ENCODE measurements at regions not wholly inside any gene's neighbourhood (a gene's known extent, or its start where the extent isn't known, plus 50 kb on each side); places are given as distances from the start of the nearest gene placed in this dataset.
"Not testable (repeated sequence)": the region's sequence is repeated elsewhere in the genome, so short reads cannot be mapped to it uniquely, and the experiment has no call there.

GRCh38 chr5:74405593-74405992, 234.9 kb downstream of the ENC1 start:
- intact Hi-C loops (cut with micrococcal nuclease) = no loop called here

GRCh38 chr5:74404574-74405508, 235.7 kb downstream of the ENC1 start:
- intact Hi-C loops (cut with micrococcal nuclease) = no loop called here

GRCh38 chr5:74403771-74404170, 236.8 kb downstream of the ENC1 start:
- intact Hi-C loops (cut with micrococcal nuclease) = no loop called here

DNA sequence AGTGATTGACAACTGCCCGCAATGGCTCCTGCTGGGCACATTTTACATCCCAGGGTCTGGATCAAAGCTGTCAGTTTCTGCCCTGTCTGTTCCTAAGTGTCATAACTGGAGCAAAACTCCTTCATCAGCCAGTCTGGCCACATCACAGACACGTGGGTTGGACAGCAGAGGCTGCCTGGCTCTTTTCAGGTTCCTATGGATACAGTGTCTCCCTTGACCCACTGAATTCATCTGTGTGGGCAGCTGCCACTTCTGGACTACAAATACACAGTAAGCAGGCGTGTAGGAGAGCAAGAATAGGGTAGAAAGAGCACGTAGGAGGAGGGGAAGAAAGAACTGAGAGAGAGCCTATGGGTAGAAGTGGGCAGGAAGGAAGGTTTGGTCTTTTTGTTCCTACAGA, 238.0 kb downstream of the ENC1 start:
- intact Hi-C loops (cut with micrococcal nuclease) = no loop called here

DNA sequence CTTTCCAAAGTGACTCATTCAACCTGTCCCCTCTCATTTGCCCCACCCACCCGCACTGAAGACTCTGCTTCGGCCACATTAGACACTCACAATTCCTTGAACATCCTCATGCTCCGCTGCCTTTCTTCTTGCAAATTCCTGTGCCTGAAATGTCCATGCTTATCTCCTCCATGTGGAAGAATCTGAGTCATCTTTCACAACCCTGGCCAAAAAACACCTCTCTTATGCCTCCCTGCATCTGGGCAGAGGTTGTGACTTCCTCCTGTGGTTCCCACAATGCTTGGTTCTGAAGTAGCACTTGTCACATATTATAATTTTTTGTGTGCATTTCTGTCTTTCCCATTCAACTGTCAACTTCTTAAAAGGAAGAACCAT, 238.6 kb downstream of the ENC1 start:
- intact Hi-C loops (cut with micrococcal nuclease) = no loop called here

DNA sequence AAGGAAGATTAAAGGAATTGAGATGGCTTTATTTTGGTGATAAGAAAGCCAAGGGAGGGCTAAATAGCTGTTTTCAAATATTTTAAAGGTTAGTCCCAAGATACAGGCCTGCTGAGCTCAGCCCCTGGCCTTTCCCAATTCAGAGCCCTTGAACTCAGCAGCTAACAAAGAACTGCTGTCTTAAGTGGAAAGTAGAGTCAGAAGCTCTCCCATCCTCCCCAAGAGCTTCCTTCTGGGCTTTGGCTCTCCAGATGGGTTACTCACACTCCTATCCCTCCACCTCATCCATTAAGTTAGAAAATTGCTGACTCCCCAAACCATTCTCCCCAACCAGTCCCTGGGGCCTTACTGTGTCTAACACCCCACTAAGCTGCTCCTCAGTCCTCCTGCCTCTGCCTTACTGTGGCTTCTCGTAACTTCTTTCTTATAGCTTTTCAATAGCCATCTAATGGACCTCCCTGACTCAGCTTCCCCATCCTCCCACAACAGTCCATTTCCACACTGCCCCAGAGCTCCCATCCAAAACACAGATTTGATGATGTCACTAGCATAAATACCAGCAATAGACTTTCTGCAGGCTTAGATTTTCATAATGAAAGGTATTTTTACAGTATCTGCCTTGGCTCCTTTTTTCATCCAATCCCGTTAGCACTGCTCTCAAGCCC, 239.1 kb downstream of the ENC1 start:
- intact Hi-C loops (cut with micrococcal nuclease) = no loop called here

GRCh38 chr5:74400067-74400466, 240.5 kb downstream of the ENC1 start:
- intact Hi-C loops (cut with micrococcal nuclease) = no loop called here

- intact Hi-C loops (cut with micrococcal nuclease) = no loop called here
These were observed 243.5 kb downstream of the ENC1 start for GRCh38 chr5:74396913-74397622.

- intact Hi-C loops (cut with micrococcal nuclease) = loop anchor here (2.0 kb wide), 1 partner anchor 254 kb away; no protein-coding TSS in a partner anchor
These were observed 245.3 kb downstream of the ENC1 start for GRCh38 chr5:74394916-74395880.

GRCh38 chr5:74394528-74394915, 246.0 kb downstream of the ENC1 start:
- intact Hi-C loops (cut with micrococcal nuclease) = loop anchor here (2.0 kb wide), 1 partner anchor 254 kb away; no protein-coding TSS in a partner anchor

DNA sequence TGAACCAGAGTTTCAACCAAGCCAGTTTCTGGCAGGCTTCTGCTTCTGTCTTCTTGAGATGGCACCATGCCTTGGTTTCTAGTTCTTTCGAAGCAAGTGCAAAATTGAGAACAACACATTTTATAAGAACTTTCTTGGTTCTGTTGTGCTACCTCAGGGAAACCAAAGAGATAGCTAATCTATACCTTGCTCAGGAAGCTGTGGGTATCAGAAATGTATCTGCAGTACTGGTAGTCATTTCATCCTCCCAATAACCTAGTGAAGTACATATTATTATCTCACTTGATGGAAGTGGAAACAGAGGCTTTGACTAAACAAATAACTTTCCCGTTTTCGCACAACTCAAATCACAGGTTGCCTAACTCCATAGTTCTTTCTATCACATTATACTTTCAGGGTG, 246.6 kb downstream of the ENC1 start:
- intact Hi-C loops (cut with micrococcal nuclease) = loop anchor here (2.0 kb wide), 1 partner anchor 255 kb away; no protein-coding TSS in a partner anchor

- intact Hi-C loops (cut with micrococcal nuclease) = no loop called here
These were observed 247.7 kb downstream of the ENC1 start for GRCh38 chr5:74392711-74393351.

- intact Hi-C loops (cut with micrococcal nuclease) = no loop called here
These were observed 249.1 kb downstream of the ENC1 start for GRCh38 chr5:74391410-74391809.

DNA sequence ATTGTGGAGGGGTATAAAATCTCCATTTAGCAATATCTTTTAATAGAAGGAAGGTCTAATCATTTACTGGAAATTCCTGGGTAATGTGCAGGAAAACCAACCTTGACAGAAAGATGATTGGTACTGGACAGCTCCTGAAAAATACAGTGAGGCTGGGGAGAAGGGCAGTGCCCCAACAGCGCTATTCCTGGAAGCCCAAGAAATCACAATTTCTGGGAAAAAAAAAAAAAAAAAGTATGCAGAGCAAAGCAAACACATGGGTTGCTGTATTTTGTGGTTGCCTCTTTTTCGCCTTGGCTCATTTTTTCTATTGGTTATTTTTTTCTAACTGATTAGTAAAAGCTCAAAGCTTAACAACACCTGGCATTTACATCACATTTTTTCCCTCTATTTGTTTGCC, 249.7 kb downstream of the ENC1 start:
- intact Hi-C loops (cut with micrococcal nuclease) = no loop called here

DNA sequence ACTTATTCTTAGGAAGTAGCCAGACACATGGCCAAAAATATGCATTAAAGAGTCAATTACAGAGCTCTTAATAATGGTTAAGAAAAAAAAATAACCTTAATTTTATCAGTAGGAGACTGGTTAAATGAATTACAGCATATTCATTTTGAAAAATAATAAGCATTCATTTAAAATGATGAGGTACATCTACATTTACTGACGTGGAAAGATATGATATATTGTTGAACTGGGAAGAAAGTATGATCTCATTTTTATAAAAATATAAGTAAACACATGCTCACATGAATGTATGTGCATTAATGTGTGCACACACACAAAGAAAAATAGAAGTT, 250.3 kb downstream of the ENC1 start:
- intact Hi-C loops (cut with micrococcal nuclease) = no loop called here

DNA sequence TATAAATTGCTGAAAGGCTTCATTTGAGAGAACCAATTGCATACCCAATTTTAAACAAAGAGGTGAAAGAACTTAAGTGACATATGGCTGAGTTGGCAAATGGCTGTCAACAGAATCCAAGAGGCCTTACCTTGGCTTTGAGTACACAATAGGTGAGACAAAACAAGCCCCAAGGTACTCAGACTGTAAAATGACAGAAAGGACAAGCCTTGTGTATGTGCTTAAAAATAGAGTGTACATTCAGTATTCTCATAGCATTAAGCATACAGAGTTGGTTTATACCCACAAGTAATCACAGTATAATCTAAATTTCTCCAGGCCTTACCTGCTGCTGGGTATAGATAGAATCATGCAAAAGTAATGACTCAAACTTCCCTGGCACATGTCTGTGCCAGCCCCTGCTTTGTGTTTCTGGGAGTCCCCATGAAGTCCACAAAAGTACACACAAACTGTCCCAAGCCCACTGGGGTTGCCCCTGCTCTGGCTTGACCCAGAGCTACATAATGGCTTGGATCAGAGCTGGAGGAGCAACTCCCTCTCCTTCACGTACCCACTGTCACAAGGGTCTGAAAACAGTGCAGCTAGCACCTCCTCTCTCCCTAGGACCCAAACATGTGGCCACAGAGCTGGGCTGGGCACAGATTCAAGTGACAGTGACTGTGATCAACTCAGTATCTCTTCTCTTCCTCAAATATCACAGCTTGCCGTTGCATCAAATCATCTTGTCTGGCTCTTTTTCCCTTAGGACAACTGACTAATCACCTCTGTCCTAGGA, 250.8 kb downstream of the ENC1 start:
- intact Hi-C loops (cut with micrococcal nuclease) = no loop called here

DNA sequence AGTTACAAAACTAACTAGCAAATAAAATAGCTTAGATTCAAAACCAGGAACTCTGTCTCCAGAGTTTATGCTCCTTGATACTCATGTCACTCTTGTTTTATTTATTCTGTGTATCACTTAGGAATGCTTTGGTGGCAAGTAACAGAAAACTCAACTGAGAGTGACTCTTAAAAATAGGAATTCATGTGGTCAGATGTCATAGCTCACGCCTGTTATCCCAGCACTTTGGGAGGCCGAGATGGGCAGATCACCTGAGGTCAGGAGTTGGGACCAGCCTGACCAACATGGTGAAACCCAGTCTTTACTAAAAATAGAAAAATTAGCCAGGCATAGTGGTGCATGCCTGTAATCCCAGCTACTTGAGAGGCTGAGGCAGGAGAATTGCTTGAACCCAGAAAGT, 252.1 kb downstream of the ENC1 start:
- intact Hi-C loops (cut with micrococcal nuclease) = not testable (repeated sequence)

- intact Hi-C loops (cut with micrococcal nuclease) = no loop called here
These were observed 253.8 kb downstream of the ENC1 start for GRCh38 chr5:74386571-74387334.

DNA sequence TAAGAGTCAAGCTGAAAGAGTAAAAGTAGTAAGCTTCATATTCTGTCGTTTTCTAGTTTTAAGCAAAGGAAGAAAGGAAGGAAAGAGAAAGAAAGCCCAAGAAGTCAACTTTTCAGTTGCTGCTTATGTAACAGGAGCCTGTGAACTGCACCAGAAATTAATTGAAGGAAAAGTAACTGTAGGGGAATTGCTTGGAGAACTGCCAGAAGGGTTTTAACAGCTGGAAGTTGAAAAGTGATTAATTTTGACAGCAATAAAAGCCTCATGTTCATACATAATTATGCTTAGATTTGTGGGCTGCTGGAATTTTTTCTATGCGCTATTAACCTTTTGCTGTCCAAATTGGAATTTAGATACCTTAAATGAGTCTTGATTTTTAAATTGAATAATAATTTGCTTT, 255.7 kb downstream of the ENC1 start:
- intact Hi-C loops (cut with micrococcal nuclease) = no loop called here
